NOMO-1 treated with DMSO at 0.1 percent for 48 hours (cell line): ENCODE measurements at regions not wholly inside any gene's neighbourhood (a gene's known extent, or its start where the extent isn't known, plus 50 kb on each side); places are given as distances from the start of the nearest gene placed in this dataset.

Source experiments
- DNase-seq: peaks from one replicate; lab custom pipeline; 2025; ENCODE audit not compliant: unreplicated experiment; lab: John Stamatoyannopoulos, UW

GRCh38 chr9:129247285-129248153 lies 69.5 kb upstream of the IER5L start:
- no peak for DNase-seq

- DNase-seq: no peak
Measured at GRCh38 chr9:129245276-129245675, 67.2 kb upstream of the IER5L start.

GRCh38 chr9:129242971-129243561 lies 65.0 kb upstream of the IER5L start:
- no peak for DNase-seq

- no peak for DNase-seq
Measured at GRCh38 chr9:129242191-129242941, 64.3 kb upstream of the IER5L start.

- no peak for DNase-seq
Measured at GRCh38 chr9:129241725-129242124, 63.7 kb upstream of the IER5L start.

GRCh38 chr9:129240581-129241211 lies 62.6 kb upstream of the IER5L start:
- DNase-seq: no peak

- DNase-seq: no peak
Measured at GRCh38 chr9:129239946-129240490, 62.0 kb upstream of the IER5L start.

- no peak for DNase-seq
Measured at GRCh38 chr9:129237803-129238202, 59.7 kb upstream of the IER5L start.

GRCh38 chr9:129237164-129237611 lies 59.1 kb upstream of the IER5L start:
- no peak for DNase-seq

- no peak for DNase-seq
Measured at GRCh38 chr9:129236441-129237145, 58.5 kb upstream of the IER5L start.

GRCh38 chr9:129235931-129236331 lies 57.9 kb upstream of the IER5L start:
- no peak for DNase-seq

- DNase-seq: no peak
Measured at GRCh38 chr9:129235041-129235930, 57.2 kb upstream of the IER5L start.

- DNase-seq: no peak
Measured at GRCh38 chr9:129234491-129234890, 56.4 kb upstream of the IER5L start.

- DNase-seq: no peak
Measured at GRCh38 chr9:129232839-129233591, 55.0 kb upstream of the IER5L start.

- no peak for DNase-seq
Measured at GRCh38 chr9:129231759-129232158, 53.7 kb upstream of the IER5L start.

GRCh38 chr9:129231022-129231739 lies 53.1 kb upstream of the IER5L start:
- DNase-seq: no peak

- no peak for DNase-seq
Measured at GRCh38 chr9:129230302-129230701, 52.2 kb upstream of the IER5L start.
